Anterior cingulate cortex (tissue), 58 donors: ENCODE measurements at regions not wholly inside any gene's neighbourhood (a gene's known extent, or its start where the extent isn't known, plus 50 kb on each side); places are given as distances from the start of the nearest gene placed in this dataset.

ENCODE experiments used
- DNase-seq, 58 donors: peaks; one replicate each; lab custom pipeline; 2025; lab: John Stamatoyannopoulos, UW

- DNase-seq = no peak
Observed at GRCh38 chr14:61111731-61112130, 130.7 kb downstream of the SLC38A6 start.

GRCh38 chr14:61111209-61111665 lies 130.2 kb downstream of the SLC38A6 start:
- DNase-seq = no peak

DNA sequence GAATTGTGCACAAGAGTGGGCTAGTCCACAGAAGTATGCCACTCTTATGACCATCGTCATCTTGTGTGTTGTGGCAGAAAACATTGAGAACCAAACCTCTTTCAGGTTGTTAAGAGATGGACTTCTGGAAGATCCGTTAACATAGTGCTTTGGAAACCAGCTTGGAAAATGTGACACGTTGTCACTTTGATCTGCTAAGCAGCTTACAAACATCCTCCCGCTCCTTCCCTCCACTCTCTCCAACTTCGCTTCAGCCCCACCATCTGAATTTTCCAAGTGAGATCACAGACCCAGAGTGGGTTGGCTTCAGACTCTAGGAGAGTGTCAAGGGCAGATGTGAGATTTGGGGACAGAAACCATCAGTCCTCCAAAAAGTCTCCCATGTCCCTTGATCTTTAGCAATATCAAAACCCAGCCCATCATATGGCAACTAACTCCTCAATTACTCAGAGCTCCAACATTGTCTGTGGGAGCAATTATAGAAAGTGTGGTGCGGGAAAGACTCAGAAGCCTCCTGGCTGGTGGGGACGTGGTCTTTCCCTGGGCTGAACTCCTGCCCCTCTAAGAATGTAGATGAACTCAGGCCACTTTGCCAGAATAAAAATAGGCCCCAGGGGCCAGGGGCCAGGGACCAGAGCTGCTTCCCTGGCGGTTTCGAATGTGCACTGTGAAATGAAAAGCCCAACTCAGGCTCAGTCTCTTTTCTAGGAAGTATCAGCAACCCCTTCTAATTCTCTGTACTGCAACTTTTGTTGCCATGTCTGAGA lies 129.5 kb downstream of the SLC38A6 start:
- no peak for DNase-seq

DNA sequence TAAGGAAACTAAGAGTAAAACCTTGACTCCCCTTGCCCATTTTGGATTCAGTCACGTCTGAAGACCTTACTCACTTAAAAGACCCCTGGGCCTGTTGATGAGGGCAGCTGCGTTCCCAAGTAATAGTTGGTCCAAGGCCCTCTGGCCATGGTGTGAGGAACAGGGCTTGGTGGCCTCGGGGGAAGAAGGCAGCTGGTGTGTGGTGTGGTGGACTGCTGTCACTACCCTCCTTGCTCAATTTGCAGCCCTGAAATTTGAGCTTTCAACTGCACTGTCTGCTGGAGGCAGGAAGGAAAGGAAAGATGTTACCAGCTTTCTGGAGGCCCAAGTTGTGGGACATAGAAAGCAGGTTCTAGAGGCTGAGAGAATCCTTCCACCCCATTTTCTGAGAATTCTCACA lies 128.2 kb downstream of the SLC38A6 start:
- no peak for DNase-seq

- no peak for DNase-seq
Observed at GRCh38 chr14:61108496-61109141, 127.6 kb downstream of the SLC38A6 start.

DNA sequence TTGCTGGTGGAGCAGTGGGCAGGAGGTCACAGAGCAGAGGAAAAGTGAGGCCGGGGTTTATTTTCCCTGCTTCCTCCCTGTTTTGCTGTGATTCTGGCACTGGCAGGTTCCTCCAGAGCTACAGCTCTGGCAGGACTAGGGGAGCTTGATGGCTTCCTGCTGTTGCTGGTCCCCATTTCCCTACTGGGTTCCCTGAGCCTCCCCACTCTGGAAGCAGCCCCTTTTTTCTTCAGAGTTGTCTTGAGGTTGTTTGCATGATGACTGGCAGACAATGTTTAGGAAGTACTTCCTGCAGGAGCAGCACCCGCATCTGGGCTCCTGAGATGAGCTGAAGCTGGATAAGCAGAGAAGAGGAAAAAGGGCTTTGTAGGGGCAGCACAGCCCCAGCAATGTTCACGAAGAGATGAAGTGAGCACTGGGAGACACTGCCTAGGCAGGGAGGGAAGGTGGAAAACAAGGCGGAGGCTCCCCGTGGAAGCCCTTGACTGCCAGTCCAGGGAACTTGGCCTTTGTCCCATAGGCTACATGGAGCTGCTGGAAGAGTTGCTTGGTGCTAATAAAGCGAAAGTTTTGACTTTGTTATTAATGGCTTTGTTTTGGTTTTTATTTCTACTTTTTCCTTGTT lies 126.9 kb downstream of the SLC38A6 start:
- DNase-seq = no peak

- peak in 1 of 58 donors; percentile 6 for DNase-seq
Observed at GRCh38 chr14:61106959-61107641, 126.1 kb downstream of the SLC38A6 start.

DNA sequence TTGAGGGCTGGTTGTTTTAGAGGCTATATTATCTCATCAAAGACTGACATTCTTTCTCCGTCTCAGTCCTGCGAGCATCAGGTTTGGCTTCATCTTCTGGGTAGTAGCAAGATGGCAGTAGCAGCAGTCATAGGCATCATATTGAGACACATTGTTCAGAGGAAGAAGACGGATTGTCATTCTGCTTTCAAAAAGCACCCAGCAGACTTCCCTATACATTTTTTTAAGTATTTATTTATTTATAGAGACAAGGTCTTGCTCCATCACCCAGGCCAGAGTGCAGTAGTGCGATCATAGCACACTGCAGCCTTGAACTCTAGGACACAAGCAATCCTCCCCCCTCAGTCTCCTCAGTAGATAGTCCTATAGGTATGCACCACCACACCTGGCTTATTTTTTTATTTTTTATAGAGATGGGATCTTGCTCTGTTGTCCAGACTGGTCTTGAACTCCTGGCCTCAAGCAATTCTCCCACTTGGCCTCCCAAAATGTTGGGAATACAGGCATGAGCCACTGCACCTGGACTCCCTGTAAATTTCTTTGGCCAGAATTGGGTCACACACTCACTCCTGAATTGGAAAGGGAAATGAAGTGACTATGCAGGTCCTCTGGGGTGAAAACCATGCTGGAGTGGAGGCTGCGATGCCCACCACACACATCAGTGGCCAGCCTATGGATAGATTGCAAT lies 125.4 kb downstream of the SLC38A6 start:
- DNase-seq = no peak

- no peak for DNase-seq
Observed at GRCh38 chr14:61104358-61104757, 123.3 kb downstream of the SLC38A6 start.

DNA sequence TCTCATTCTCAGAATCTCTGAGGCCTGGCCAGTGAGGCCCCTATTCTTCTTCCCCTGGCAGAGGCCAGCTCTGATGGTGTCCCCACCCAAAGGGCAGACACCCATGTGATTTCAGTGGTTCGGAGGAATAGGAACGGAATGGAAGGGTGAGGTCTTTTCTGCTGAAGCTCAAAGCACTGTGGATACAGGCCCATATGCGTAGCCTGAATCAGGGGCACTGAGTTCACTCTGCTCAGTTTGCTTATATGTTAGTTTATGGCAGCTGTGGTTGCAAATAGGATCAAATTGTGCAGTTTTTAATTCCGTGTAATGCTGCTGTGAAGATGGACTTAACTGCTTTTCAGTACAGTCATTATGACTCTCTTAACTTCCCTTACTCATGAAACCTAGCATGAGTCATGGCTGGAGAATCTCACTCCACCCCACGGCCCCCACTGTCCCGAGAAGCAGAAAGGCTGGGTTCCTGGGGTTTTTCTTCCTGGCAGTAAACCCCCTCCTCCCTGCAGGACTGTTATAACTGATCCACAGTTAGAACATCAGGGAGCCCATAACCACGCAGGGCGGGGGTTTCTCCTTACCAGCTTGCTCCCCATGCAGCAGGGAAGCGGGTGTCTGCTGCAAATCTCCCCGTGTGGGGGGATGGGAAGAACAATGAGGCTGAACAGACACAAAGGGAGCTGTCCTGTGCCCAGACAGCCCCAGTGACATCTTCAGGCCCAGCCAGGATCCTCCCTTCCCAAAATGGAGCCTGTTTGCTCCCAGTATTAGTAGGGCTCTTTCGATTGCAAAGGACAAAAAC lies 122.7 kb downstream of the SLC38A6 start:
- DNase-seq = no peak

DNA sequence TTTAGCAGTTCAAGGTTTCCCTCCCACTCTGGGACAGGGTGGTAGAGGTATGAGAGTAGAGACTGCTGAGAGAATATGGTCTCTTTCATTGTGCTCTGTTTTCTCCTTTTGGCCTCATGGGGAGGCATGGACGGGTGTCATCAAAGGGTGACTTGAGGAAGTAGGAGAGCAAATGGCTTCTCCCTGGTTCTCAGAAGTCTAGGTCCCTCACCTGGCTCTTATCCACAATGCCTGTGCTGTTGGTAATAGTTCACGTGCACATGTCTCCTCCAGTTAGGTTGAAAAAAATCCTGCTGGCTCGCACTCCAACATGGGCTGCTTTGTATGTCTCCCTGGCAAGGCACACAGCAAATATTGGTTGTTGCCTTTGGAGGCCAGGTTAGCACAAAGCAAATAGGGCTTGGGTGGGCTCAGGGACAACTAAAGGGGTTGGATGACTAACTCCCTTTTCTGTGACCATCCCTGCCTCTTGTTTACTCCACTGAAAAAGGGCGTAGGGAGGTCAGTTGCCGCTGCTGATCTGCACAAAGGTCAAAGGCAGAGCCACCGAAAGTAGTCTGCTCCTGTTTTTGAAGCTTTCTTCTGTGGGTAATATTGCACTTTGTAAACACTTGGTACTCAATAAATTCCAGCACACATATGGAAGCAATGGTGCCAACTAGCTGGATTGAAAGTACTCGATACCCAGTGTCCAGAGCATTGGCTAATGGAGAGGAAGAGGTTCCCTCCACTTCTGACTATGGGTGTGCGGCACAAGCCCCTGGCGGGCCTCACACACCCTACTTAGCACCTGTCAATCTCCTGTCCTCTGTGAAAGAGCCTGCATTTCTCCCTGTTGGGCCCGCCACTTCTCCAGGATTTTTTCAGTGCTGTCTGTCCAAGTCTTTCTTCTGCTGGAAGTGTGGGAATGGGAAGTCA lies 121.8 kb downstream of the SLC38A6 start:
- DNase-seq = no peak
